ENCODE measurements at regions not wholly inside any gene's neighbourhood (a gene's known extent, or its start where the extent isn't known, plus 50 kb on each side); places are given as distances from the start of the nearest gene placed in this dataset.

GRCh38 chr1:14014929-14015328, 314.9 kb downstream of the PRDM2 start:
- WGBS (ENCODE audit: low lambda C conversion rate) = 0% methylated on average over 3 of the region's 3 CpGs
- intact Hi-C loops (cut with micrococcal nuclease; ENCODE audit: unreplicated experiment) = no loop called here
- BruUV-seq (replicated peaks) = no TSS peak
- peaks cover 0 to 6% of the 10 kb centered on the region in 2 experiments; a peak in 2 of 5 replicates for H3K27me3 ChIP-seq (ENCODE audit: control insufficient read depth in 1 of 2, insufficient read depth in 2 of 2, low read length in 2 of 2)
- H4K20me1 ChIP-seq (ENCODE audit: insufficient read depth, low read length) = no peaks in the 10 kb centered on the region
- H3K36me3 ChIP-seq (replicated peaks in 1 of 2; ENCODE audit: control insufficient read depth in 1 of 2, insufficient read depth in 2 of 2, low read length in 2 of 2) = no peaks in the 10 kb centered on the region
- no peaks in the 10 kb centered on the region for H3K4me1 ChIP-seq (ENCODE audit: insufficient read depth, low read length)
- no peak overlapping the region for H3K9ac ChIP-seq (ENCODE audit: insufficient read depth, low read depth, low read length)
- ChIA-PET POLR2A (no interaction called here), CTCF (ENCODE audit: low intra/inter-chr PET ratio, low total read pairs) (no interaction called here)
- H3K9me3 ChIP-seq (ENCODE audit: low read length) = no peaks in the 10 kb centered on the region
- FAIRE-seq (no peak), DNase-seq (ENCODE audit: low spot score) (no peak), ATAC-seq (no peak)
- no peak overlapping the region for H3K27ac ChIP-seq (ENCODE audit: extremely low read length, insufficient read depth, low read length)
- no peak overlapping the region for H3K4me2 ChIP-seq (ENCODE audit: low read depth, low read length)
- TF ChIP-seq CERS6 (CRISPR knock-in tag; IDR thresholded peaks at IDR 0.05) (no peak), TEAD2 (CRISPR knock-in tag; IDR thresholded peaks at IDR 0.05) (no peak), SOX13 (IDR thresholded peaks at IDR 0.05) (no peak), SOX13 (CRISPR knock-in tag; conservative IDR thresholded peaks at IDR 0.05 in 1 of 2, IDR thresholded peaks at IDR 0.05 in 1 of 2) (no peak), CEBPG (CRISPR knock-in tag; IDR thresholded peaks at IDR 0.05) (no peak)
- H3K79me2 ChIP-seq (ENCODE audit: insufficient read depth, low read length) = no peaks in the 10 kb centered on the region
- in situ Hi-C loops (cut with HindIII; ENCODE audit: extremely low pct_ligation_motif_present, low pct_unique_long_range_greater_than_20kb) = no loop called here
- H3K4me3 ChIP-seq (replicated peaks in 1 of 3; ENCODE audit: insufficient read depth in 1 of 3, low read depth in 2 of 3, low read length in 3 of 3) = no peak overlapping the region
- H2AFZ ChIP-seq (ENCODE audit: low read length) = no peak overlapping the region

- H3K27ac ChIP-seq (ENCODE audit: extremely low read length, insufficient read depth, low read length) = no peak overlapping the region
- no peak overlapping the region for H3K9ac ChIP-seq (ENCODE audit: insufficient read depth, low read depth, low read length)
- TF ChIP-seq XBP1 (CRISPR knock-in tag; IDR thresholded peaks at IDR 0.05) = no peak
- POLR2A ChIA-PET = no interaction called here
- peaks cover 0 to 6% of the 10 kb centered on the region in 2 experiments; a peak in 2 of 5 replicates for H3K27me3 ChIP-seq (ENCODE audit: control insufficient read depth in 1 of 2, insufficient read depth in 2 of 2, low read length in 2 of 2)
- no peak overlapping the region for H2AFZ ChIP-seq (ENCODE audit: low read length)
- no peaks in the 10 kb centered on the region for H4K20me1 ChIP-seq (ENCODE audit: insufficient read depth, low read length)
- CTCF ChIA-PET (ENCODE audit: low intra/inter-chr PET ratio, low total read pairs) = no interaction called here
- intact Hi-C loops (cut with micrococcal nuclease; ENCODE audit: unreplicated experiment) (no loop called here), in situ Hi-C loops (cut with HindIII; ENCODE audit: extremely low pct_ligation_motif_present, low pct_unique_long_range_greater_than_20kb) (no loop called here)
- H3K79me2 ChIP-seq (ENCODE audit: insufficient read depth, low read length) = no peaks in the 10 kb centered on the region
- FAIRE-seq (no peak), ATAC-seq (no peak), DNase-seq (ENCODE audit: low spot score) (no peak)
- 0% methylated on average over 4 of the region's 4 CpGs for WGBS (ENCODE audit: low lambda C conversion rate)
- no peak overlapping the region for H3K4me3 ChIP-seq (replicated peaks in 1 of 3; ENCODE audit: insufficient read depth in 1 of 3, low read depth in 2 of 3, low read length in 3 of 3)
- H3K36me3 ChIP-seq (replicated peaks in 1 of 2; ENCODE audit: control insufficient read depth in 1 of 2, insufficient read depth in 2 of 2, low read length in 2 of 2) = no peaks in the 10 kb centered on the region
- BruUV-seq (replicated peaks) = no TSS peak
- no peak overlapping the region for H3K4me2 ChIP-seq (ENCODE audit: low read depth, low read length)
- no peaks in the 10 kb centered on the region for H3K9me3 ChIP-seq (ENCODE audit: low read length)
- no peaks in the 10 kb centered on the region for H3K4me1 ChIP-seq (ENCODE audit: insufficient read depth, low read length)
Measured at GRCh38 chr1:14015917-14016316, 315.9 kb downstream of the PRDM2 start.
